ENCODE measurements at regions not wholly inside any gene's neighbourhood (a gene's known extent, or its start where the extent isn't known, plus 50 kb on each side); places are given as distances from the start of the nearest gene placed in this dataset.

DNA sequence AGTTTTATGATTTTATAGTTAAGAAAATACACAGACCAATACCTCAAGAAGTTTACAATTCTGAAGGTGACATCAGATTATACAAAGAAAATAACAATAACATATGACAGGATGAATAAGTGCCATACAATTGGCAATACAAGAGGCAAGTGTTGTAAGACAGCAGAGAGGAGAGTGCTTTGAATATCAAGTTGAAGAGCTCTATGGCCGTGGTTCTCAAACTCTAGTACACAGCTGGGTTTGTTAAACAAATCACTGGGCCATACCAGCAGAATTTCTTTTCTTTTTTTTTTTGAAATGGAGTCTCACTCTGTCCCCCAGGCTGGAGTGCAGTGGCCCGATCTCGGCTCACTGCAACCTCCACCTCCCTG is 167.1 kb upstream of the NECTIN3 start (continued):
- TF ChIP-seq GABPA (IDR thresholded peaks at IDR 0.05; ENCODE audit: low read depth) (no peak), ZNF217 (IDR thresholded peaks at IDR 0.05) (no peak), NFYB (IDR thresholded peaks at IDR 0.05; ENCODE audit: insufficient read depth, low read depth, low read length) (no peak)
- TF ChIP-seq, protein P1, sequence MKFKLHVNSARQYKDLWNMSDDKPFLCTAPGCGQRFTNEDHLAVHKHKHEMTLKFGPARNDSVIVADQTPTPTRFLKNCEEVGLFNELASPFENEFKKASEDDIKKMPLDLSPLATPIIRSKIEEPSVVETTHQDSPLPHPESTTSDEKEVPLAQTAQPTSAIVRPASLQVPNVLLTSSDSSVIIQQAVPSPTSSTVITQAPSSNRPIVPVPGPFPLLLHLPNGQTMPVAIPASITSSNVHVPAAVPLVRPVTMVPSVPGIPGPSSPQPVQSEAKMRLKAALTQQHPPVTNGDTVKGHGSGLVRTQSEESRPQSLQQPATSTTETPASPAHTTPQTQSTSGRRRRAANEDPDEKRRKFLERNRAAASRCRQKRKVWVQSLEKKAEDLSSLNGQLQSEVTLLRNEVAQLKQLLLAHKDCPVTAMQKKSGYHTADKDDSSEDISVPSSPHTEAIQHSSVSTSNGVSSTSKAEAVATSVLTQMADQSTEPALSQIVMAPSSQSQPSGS (IDR thresholded peaks at IDR 0.05; ENCODE audit: low read length), result no peak

DNA sequence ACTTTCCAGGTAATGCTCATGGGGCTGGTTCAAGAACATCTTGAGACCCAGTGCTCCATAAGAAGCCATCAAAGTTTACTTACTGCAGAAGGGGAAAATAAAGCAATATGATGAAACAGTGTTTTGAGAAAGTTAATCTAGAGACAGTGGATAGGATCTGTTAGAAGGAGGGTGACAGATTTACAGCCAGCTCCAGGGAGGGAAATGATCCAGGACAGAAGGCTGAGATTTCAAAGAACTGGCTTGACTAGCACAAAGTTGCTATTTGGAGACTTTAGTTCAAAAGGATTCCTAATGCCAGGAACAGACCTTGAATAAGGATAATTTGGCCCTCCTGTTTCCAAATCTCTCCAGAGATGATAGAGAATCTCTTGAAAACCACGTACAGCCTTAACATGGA is 166.5 kb upstream of the NECTIN3 start:
- Histone ChIP-seq H3K4me2 (ENCODE audit: control insufficient read depth, insufficient read depth) (no peak overlapping the region), H3K36me3 (ENCODE audit: control insufficient read depth in 2 of 2, insufficient read depth in 2 of 2, low read length in 1 of 2) (no peaks in the 10 kb centered on the region), H3K4me3 (no peak overlapping the region), H2AFZ (ENCODE audit: control insufficient read depth, low read depth, low read length) (no peak overlapping the region), H3K9ac (ENCODE audit: control insufficient read depth, insufficient read depth, low read length) (no peak overlapping the region), H3K9me3 (replicated peaks; ENCODE audit: control insufficient read depth, insufficient read depth, low read length) (no peaks in the 10 kb centered on the region), H3K79me2 (ENCODE audit: control insufficient read depth, insufficient read depth, low read length) (no peaks in the 10 kb centered on the region), H3K27me3 (replicated peaks in 1 of 2; ENCODE audit: control insufficient read depth in 2 of 2, insufficient read depth in 2 of 2, low read length in 1 of 2) (no peaks in the 10 kb centered on the region), H3K4me1 (ENCODE audit: control insufficient read depth, insufficient read depth, low read length) (no peaks in the 10 kb centered on the region), H3K27ac (ENCODE audit: control insufficient read depth, insufficient read depth) (no peak overlapping the region), H4K20me1 (ENCODE audit: control insufficient read depth, insufficient read depth) (no peaks in the 10 kb centered on the region)
- POLR2A ChIA-PET, result no interaction called here
- CTCF ChIA-PET, result no interaction called here
- WGBS (ENCODE audit: insufficient coverage, insufficient replicate concordance, low lambda C conversion rate, missing lambda C conversion rate), result 7% methylated on average over 1 of the region's 1 CpG
- DNase-seq (ENCODE audit: low read depth, low spot score) (no peak), ATAC-seq (no peak), FAIRE-seq (no peak)
- intact Hi-C loops (cut with micrococcal nuclease; ENCODE audit: unreplicated experiment), result no loop called here
- RAD21 ChIA-PET (ENCODE audit: unreplicated experiment), result no interaction called here
- no TSS peak for BruUV-seq (replicated peaks)
- SMC1A ChIA-PET (ENCODE audit: uncharacterized antibody, unreplicated experiment), result interaction anchor here (1.1 kb wide), 1 partner anchor 52 kb away, joined by 3 read pairs; no protein-coding TSS in a partner anchor
- in situ Hi-C loops (cut with MboI), result no loop called here
- TF ChIP-seq, protein P2, sequence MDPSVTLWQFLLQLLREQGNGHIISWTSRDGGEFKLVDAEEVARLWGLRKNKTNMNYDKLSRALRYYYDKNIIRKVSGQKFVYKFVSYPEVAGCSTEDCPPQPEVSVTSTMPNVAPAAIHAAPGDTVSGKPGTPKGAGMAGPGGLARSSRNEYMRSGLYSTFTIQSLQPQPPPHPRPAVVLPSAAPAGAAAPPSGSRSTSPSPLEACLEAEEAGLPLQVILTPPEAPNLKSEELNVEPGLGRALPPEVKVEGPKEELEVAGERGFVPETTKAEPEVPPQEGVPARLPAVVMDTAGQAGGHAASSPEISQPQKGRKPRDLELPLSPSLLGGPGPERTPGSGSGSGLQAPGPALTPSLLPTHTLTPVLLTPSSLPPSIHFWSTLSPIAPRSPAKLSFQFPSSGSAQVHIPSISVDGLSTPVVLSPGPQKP (IDR thresholded peaks at IDR 0.05; ENCODE audit: low read depth, low read length), result no peak
- TF ChIP-seq, protein P3, sequence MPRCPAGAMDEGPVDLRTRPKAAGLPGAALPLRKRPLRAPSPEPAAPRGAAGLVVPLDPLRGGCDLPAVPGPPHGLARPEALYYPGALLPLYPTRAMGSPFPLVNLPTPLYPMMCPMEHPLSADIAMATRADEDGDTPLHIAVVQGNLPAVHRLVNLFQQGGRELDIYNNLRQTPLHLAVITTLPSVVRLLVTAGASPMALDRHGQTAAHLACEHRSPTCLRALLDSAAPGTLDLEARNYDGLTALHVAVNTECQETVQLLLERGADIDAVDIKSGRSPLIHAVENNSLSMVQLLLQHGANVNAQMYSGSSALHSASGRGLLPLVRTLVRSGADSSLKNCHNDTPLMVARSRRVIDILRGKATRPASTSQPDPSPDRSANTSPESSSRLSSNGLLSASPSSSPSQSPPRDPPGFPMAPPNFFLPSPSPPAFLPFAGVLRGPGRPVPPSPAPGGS (IDR thresholded peaks at IDR 0.05; ENCODE audit: borderline replicate concordance, insufficient read depth, low read depth, low read length, poor library complexity, severe bottlenecking), result no peak
- no peak for TF ChIP-seq GATAD2B (conservative IDR thresholded peaks at IDR 0.05; ENCODE audit: low read depth)
- TF ChIP-seq LARP7 (IDR thresholded peaks at IDR 0.05), result no peak
- no peak for TF ChIP-seq RFX5 (IDR thresholded peaks at IDR 0.05; ENCODE audit: low read depth, low read length)
- TF ChIP-seq, protein P4, sequence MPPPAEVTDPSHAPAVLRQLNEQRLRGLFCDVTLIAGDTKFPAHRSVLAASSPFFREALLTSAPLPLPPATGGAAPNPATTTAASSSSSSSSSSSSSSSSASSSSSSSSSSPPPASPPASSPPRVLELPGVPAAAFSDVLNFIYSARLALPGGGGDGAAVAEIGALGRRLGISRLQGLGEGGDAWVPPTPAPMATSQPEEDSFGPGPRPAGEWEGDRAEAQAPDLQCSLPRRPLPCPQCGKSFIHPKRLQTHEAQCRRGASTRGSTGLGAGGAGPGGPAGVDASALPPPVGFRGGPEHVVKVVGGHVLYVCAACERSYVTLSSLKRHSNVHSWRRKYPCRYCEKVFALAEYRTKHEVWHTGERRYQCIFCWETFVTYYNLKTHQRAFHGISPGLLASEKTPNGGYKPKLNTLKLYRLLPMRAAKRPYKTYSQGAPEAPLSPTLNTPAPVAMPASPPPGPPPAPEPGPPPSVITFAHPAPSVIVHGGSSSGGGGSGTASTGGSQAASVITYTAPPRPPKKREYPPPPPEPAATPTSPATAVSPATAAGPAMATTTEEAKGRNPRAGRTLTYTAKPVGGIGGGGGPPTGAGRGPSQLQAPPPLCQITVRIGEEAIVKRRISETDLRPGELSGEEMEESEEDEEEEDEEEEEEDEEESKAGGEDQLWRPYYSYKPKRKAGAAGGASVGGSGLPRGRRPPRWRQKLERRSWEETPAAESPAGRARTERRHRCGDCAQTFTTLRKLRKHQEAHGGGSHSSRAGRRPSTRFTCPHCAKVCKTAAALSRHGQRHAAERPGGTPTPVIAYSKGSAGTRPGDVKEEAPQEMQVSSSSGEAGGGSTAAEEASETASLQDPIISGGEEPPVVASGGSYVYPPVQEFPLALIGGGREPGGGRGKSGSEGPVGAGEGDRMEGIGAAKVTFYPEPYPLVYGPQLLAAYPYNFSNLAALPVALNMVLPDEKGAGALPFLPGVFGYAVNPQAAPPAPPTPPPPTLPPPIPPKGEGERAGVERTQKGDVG (CRISPR knock-in tag; IDR thresholded peaks at IDR 0.05), result no peak
- TF ChIP-seq RAD51 (IDR thresholded peaks at IDR 0.05), result no peak
- TF ChIP-seq, protein P5, sequence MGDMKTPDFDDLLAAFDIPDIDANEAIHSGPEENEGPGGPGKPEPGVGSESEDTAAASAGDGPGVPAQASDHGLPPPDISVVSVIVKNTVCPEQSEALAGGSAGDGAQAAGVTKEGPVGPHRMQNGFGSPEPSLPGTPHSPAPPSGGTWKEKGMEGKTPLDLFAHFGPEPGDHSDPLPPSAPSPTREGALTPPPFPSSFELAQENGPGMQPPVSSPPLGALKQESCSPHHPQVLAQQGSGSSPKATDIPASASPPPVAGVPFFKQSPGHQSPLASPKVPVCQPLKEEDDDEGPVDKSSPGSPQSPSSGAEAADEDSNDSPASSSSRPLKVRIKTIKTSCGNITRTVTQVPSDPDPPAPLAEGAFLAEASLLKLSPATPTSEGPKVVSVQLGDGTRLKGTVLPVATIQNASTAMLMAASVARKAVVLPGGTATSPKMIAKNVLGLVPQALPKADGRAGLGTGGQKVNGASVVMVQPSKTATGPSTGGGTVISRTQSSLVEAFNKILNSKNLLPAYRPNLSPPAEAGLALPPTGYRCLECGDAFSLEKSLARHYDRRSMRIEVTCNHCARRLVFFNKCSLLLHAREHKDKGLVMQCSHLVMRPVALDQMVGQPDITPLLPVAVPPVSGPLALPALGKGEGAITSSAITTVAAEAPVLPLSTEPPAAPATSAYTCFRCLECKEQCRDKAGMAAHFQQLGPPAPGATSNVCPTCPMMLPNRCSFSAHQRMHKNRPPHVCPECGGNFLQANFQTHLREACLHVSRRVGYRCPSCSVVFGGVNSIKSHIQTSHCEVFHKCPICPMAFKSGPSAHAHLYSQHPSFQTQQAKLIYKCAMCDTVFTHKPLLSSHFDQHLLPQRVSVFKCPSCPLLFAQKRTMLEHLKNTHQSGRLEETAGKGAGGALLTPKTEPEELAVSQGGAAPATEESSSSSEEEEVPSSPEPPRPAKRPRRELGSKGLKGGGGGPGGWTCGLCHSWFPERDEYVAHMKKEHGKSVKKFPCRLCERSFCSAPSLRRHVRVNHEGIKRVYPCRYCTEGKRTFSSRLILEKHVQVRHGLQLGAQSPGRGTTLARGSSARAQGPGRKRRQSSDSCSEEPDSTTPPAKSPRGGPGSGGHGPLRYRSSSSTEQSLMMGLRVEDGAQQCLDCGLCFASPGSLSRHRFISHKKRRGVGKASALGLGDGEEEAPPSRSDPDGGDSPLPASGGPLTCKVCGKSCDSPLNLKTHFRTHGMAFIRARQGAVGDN (IDR thresholded peaks at IDR 0.05), result no peak
- no peak for TF ChIP-seq SREBF2 (IDR thresholded peaks at IDR 0.05; ENCODE audit: low read length)

All from GM12878 (cell line).